HEK293 (cell line): ENCODE measurements at regions not wholly inside any gene's neighbourhood (a gene's known extent, or its start where the extent isn't known, plus 50 kb on each side); places are given as distances from the start of the nearest gene placed in this dataset.

ENCODE experiments used
- CTCF ChIA-PET: fragments of 350-600 bp; formaldehyde crosslinking; extraction: SDS; loops from one replicate; lab custom pipeline; 2021; ENCODE audit warnings: antibody characterized with exemption; lab: Yijun Ruan, JAX
- POLR2A ChIA-PET: fragments of 300-600 bp; formaldehyde crosslinking; extraction: SDS; loops from one replicate; lab custom pipeline; 2020; ENCODE audit warnings: antibody characterized with exemption, inconsistent platforms; lab: Yijun Ruan, JAX
- H3K27ac ChIP-seq: fragments of 200-500 bp; sonication (Bioruptor generic); 2 replicates; pipeline ENCODE4 v1.5.1; 2014; ENCODE audit warnings: low read depth, low read length, control low read depth, inconsistent platforms; ENCODE audit errors: extremely low read depth
- H3K36me3 ChIP-seq, 2 experiments: fragments of 200-500 bp in 1 of 2; sonication (Bioruptor generic) in 1 of 2; 1 replicate in 1 of 2; 2 replicates in 1 of 2; pipeline ENCODE4 v1.5.1; 2014 to 2017; ENCODE audit warnings: inconsistent platforms in 2 of 2, low read length in 2 of 2; ENCODE audit not compliant: control insufficient read depth in 2 of 2, insufficient read depth in 1 of 2
- H3K4me1 ChIP-seq: fragments of 200-500 bp; sonication (Bioruptor generic); 2 replicates; pipeline ENCODE4 v1.5.1; 2014; ENCODE audit warnings: mild to moderate bottlenecking, low read length, inconsistent platforms; ENCODE audit not compliant: control insufficient read depth, insufficient read depth
- H3K4me3 ChIP-seq: 2 replicates; pipeline ENCODE4 v1.5.1; 2011; ENCODE audit warnings: low read depth, mild to moderate bottlenecking, control low read depth, low read length, moderate library complexity
- H3K9me3 ChIP-seq: fragments of 200-500 bp; sonication (Bioruptor generic); 2 replicates; pipeline ENCODE4 v1.5.1; 2014; ENCODE audit warnings: low read depth, low read length, inconsistent platforms; ENCODE audit not compliant: control insufficient read depth, insufficient read depth
- REPIN1 ChIP-seq: fragments of 450-650 bp; formaldehyde crosslinking; IDR thresholded peaks from 2 replicates; pipeline ENCODE4 v1.5.1; 2017; ENCODE audit warnings: missing biosample characterization, missing genetic modification characterization, low read depth
- SP7 ChIP-seq: fragments of 450-650 bp; formaldehyde crosslinking; IDR thresholded peaks from 2 replicates; pipeline ENCODE4 v1.5.1; 2016; ENCODE audit warnings: missing biosample characterization, missing genetic modification characterization
- TRIM28 ChIP-seq: IDR thresholded peaks from 2 replicates; pipeline ENCODE4 v1.6.1; 2011; ENCODE audit warnings: low read length, control low read depth, borderline replicate concordance
- ZNF121 ChIP-seq: fragments of 450-650 bp; formaldehyde crosslinking; IDR thresholded peaks from 2 replicates; pipeline ENCODE4 v1.5.1; 2016; ENCODE audit warnings: missing biosample characterization, missing genetic modification characterization
- ZNF155 ChIP-seq: fragments of 450-650 bp; formaldehyde crosslinking; IDR thresholded peaks from 2 replicates; pipeline ENCODE4 v1.5.1; 2016; ENCODE audit warnings: missing biosample characterization, missing genetic modification characterization
- ZNF221 ChIP-seq: fragments of 450-650 bp; formaldehyde crosslinking; IDR thresholded peaks from 2 replicates; pipeline ENCODE4 v1.5.1; 2017; ENCODE audit warnings: missing biosample characterization, missing genetic modification characterization, borderline replicate concordance
- ZNF248 ChIP-seq: fragments of 450-650 bp; formaldehyde crosslinking; IDR thresholded peaks from 2 replicates; pipeline ENCODE4 v1.5.1; 2017; ENCODE audit warnings: missing biosample characterization, missing genetic modification characterization
- ZNF292 ChIP-seq: fragments of 450-650 bp; formaldehyde crosslinking; IDR thresholded peaks from 2 replicates; pipeline ENCODE4 v1.5.1; 2016; ENCODE audit warnings: low read depth, missing biosample characterization, missing genetic modification characterization, borderline replicate concordance
- ZNF521 ChIP-seq: fragments of 450-650 bp; formaldehyde crosslinking; IDR thresholded peaks from 2 replicates; pipeline ENCODE4 v1.5.1; 2017; ENCODE audit warnings: missing biosample characterization, mild to moderate bottlenecking, missing genetic modification characterization
- ZNF530 ChIP-seq: fragments of 450-650 bp; formaldehyde crosslinking; IDR thresholded peaks from 2 replicates; pipeline ENCODE4 v1.5.1; 2016; ENCODE audit warnings: low read depth, missing biosample characterization, missing genetic modification characterization
- ZNF549 ChIP-seq: fragments of 450-650 bp; IDR thresholded peaks from 2 replicates; pipeline ENCODE4 v1.5.1; 2018; ENCODE audit warnings: missing biosample characterization, missing genetic modification characterization, mild to moderate bottlenecking, inconsistent platforms, moderate library complexity
- ZNF560 ChIP-seq: fragments of 450-650 bp; formaldehyde crosslinking; IDR thresholded peaks from 2 replicates; pipeline ENCODE4 v1.5.1; 2017; ENCODE audit warnings: missing biosample characterization, missing genetic modification characterization, borderline replicate concordance
- ZNF571 ChIP-seq: fragments of 450-650 bp; formaldehyde crosslinking; IDR thresholded peaks from 2 replicates; pipeline ENCODE4 v1.5.0; 2017; ENCODE audit warnings: missing biosample characterization, missing genetic modification characterization
- ZNF585B ChIP-seq: fragments of 450-650 bp; formaldehyde crosslinking; IDR thresholded peaks from 2 replicates; pipeline ENCODE4 v1.5.1; 2016; ENCODE audit warnings: missing biosample characterization, missing genetic modification characterization
- ZNF600 ChIP-seq: fragments of 450-650 bp; formaldehyde crosslinking; IDR thresholded peaks from 2 replicates; pipeline ENCODE4 v1.5.1; 2016; ENCODE audit warnings: missing biosample characterization, missing genetic modification characterization
- ZNF623 ChIP-seq: fragments of 450-650 bp; formaldehyde crosslinking; IDR thresholded peaks from 2 replicates; pipeline ENCODE4 v1.5.1; 2016; ENCODE audit warnings: missing biosample characterization, missing genetic modification characterization
- ZNF629 ChIP-seq: fragments of 450-650 bp; formaldehyde crosslinking; IDR thresholded peaks from 2 replicates; pipeline ENCODE4 v1.5.1; 2017; ENCODE audit warnings: missing biosample characterization, missing genetic modification characterization
- ZNF664 ChIP-seq: fragments of 450-650 bp; formaldehyde crosslinking; IDR thresholded peaks from 2 replicates; pipeline ENCODE4 v1.5.1; 2016; ENCODE audit warnings: missing biosample characterization, missing genetic modification characterization
- ZNF785 ChIP-seq: fragments of 450-650 bp; formaldehyde crosslinking; IDR thresholded peaks from 2 replicates; pipeline ENCODE4 v1.5.1; 2016; ENCODE audit warnings: missing biosample characterization, missing genetic modification characterization
- TF ChIP-seq, protein P1 (sequence below): fragments of 450-650 bp; formaldehyde crosslinking; IDR thresholded peaks from 2 replicates; pipeline ENCODE4 v1.5.1; 2017; ENCODE audit warnings: missing biosample characterization, missing genetic modification characterization
- TF ChIP-seq, protein P2 (sequence below): fragments of 450-650 bp; formaldehyde crosslinking; IDR thresholded peaks from 2 replicates; pipeline ENCODE4 v1.5.1; 2016; ENCODE audit warnings: missing biosample characterization, missing genetic modification characterization
- TF ChIP-seq, protein P3 (sequence below): fragments of 450-650 bp; formaldehyde crosslinking; IDR thresholded peaks from 2 replicates; pipeline ENCODE4 v1.5.1; 2016; ENCODE audit warnings: missing biosample characterization, missing genetic modification characterization, borderline replicate concordance
- TF ChIP-seq, protein P4 (sequence below): fragments of 450-650 bp; formaldehyde crosslinking; IDR thresholded peaks from 2 replicates; pipeline ENCODE4 v1.5.1; 2016; ENCODE audit warnings: missing biosample characterization, missing genetic modification characterization

DNA sequence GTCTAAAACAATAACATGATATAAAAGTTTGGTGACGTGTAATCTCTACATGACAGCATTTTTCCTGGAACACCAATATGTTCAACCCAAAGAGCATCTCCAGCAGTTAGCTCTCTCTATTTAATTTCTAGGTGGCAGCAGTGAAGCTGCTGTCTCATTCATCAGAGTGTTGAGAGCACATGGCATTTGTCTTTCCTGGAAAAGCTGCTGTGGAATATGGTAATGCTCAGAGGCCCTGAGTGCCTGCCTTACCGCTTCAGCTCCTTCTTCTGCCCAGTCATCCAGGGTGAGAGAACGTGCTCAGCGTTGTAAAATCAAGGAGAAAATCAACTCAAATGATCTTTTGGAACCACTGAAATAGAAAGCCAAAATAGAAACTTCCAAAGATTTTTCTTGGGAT lies 640.7 kb downstream of the ADGRL2 start:
- H3K27ac ChIP-seq = no peak overlapping the region
- no peak overlapping the region for H3K4me3 ChIP-seq
- no peaks in the 10 kb centered on the region for H3K4me1 ChIP-seq
- no peaks in the 10 kb centered on the region for H3K36me3 ChIP-seq
- ChIA-PET CTCF (no interaction called here), POLR2A (no interaction called here)
- TF ChIP-seq REPIN1 (tag by site-specific recombination) = no peak
- no peak for TF ChIP-seq ZNF571 (tag by site-specific recombination)
- no peak for TF ChIP-seq SP7 (tag by site-specific recombination)
- TF ChIP-seq ZNF292 (tag by site-specific recombination) = no peak
- no peak for TF ChIP-seq ZNF664 (tag by site-specific recombination)
- no peak for TF ChIP-seq ZNF549 (tag by site-specific recombination)
- no peak for TF ChIP-seq ZNF560
- no peak for TF ChIP-seq TRIM28
- no peak for TF ChIP-seq ZNF530 (tag by site-specific recombination)
- H3K9me3 ChIP-seq = no peaks in the 10 kb centered on the region

DNA sequence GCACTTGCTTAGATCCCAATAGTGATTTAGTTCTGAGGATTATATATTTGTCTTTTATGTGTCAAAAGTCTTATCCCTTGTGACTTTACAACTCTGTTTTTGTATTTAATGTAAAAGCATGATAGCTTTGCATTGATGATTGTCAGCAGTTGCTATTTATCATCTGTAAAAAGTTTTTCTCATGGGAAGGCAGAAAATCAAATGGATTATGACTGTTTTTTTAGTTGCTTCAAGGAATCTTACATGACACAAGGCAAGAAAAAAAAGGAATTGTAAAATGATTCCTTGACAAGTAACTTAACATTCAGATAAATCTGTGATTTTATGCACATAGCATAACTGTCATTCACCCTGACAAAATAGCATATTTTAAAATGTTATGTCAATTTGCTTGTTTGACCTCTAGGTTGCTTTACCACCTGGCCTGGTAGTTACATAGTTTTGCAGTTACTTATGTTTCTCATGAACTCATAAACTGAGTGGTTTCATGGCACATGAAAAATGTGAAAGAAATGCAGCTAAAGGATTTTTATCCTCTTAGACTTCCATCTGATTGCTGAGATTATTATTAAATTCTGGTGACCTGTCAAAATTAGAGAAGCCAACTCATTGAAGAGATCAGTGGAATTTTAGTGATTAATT lies 622.6 kb downstream of the ADGRL2 start:
- CTCF ChIA-PET = no interaction called here
- no peaks in the 10 kb centered on the region for H3K9me3 ChIP-seq
- POLR2A ChIA-PET = no interaction called here
- no peaks in the 10 kb centered on the region for H3K36me3 ChIP-seq
- H3K4me1 ChIP-seq = no peaks in the 10 kb centered on the region
- H3K27ac ChIP-seq = no peak overlapping the region
- no peak for TF ChIP-seq ZNF248 (tag by site-specific recombination)
- TF ChIP-seq TRIM28 = no peak
- no peak for TF ChIP-seq ZNF155 (tag by site-specific recombination)
- TF ChIP-seq, protein P1, sequence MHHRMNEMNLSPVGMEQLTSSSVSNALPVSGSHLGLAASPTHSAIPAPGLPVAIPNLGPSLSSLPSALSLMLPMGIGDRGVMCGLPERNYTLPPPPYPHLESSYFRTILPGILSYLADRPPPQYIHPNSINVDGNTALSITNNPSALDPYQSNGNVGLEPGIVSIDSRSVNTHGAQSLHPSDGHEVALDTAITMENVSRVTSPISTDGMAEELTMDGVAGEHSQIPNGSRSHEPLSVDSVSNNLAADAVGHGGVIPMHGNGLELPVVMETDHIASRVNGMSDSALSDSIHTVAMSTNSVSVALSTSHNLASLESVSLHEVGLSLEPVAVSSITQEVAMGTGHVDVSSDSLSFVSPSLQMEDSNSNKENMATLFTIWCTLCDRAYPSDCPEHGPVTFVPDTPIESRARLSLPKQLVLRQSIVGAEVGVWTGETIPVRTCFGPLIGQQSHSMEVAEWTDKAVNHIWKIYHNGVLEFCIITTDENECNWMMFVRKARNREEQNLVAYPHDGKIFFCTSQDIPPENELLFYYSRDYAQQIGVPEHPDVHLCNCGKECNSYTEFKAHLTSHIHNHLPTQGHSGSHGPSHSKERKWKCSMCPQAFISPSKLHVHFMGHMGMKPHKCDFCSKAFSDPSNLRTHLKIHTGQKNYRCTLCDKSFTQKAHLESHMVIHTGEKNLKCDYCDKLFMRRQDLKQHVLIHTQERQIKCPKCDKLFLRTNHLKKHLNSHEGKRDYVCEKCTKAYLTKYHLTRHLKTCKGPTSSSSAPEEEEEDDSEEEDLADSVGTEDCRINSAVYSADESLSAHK (tag by site-specific recombination) = no peak
- TF ChIP-seq ZNF521 (tag by site-specific recombination) = no peak
- no peak for TF ChIP-seq ZNF121 (tag by site-specific recombination)
- no peak for TF ChIP-seq ZNF629 (tag by site-specific recombination)
- no peak for TF ChIP-seq ZNF221
- TF ChIP-seq ZNF600 (tag by site-specific recombination) = no peak
- TF ChIP-seq, protein P2, sequence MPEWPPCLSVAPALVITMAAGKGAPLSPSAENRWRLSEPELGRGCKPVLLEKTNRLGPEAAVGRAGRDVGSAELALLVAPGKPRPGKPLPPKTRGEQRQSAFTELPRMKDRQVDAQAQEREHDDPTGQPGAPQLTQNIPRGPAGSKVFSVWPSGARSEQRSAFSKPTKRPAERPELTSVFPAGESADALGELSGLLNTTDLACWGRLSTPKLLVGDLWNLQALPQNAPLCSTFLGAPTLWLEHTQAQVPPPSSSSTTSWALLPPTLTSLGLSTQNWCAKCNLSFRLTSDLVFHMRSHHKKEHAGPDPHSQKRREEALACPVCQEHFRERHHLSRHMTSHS (tag by site-specific recombination) = no peak
- TF ChIP-seq, protein P3, sequence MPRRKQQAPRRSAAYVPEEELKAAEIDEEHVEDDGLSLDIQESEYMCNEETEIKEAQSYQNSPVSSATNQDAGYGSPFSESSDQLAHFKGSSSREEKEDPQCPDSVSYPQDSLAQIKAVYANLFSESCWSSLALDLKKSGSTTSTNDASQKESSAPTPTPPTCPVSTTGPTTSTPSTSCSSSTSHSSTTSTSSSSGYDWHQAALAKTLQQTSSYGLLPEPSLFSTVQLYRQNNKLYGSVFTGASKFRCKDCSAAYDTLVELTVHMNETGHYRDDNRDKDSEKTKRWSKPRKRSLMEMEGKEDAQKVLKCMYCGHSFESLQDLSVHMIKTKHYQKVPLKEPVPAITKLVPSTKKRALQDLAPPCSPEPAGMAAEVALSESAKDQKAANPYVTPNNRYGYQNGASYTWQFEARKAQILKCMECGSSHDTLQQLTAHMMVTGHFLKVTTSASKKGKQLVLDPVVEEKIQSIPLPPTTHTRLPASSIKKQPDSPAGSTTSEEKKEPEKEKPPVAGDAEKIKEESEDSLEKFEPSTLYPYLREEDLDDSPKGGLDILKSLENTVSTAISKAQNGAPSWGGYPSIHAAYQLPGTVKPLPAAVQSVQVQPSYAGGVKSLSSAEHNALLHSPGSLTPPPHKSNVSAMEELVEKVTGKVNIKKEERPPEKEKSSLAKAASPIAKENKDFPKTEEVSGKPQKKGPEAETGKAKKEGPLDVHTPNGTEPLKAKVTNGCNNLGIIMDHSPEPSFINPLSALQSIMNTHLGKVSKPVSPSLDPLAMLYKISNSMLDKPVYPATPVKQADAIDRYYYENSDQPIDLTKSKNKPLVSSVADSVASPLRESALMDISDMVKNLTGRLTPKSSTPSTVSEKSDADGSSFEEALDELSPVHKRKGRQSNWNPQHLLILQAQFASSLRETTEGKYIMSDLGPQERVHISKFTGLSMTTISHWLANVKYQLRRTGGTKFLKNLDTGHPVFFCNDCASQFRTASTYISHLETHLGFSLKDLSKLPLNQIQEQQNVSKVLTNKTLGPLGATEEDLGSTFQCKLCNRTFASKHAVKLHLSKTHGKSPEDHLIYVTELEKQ (tag by site-specific recombination) = no peak
- TF ChIP-seq ZNF585B (tag by site-specific recombination) = no peak
- no peak for TF ChIP-seq ZNF623 (tag by site-specific recombination)
- TF ChIP-seq, protein P4, sequence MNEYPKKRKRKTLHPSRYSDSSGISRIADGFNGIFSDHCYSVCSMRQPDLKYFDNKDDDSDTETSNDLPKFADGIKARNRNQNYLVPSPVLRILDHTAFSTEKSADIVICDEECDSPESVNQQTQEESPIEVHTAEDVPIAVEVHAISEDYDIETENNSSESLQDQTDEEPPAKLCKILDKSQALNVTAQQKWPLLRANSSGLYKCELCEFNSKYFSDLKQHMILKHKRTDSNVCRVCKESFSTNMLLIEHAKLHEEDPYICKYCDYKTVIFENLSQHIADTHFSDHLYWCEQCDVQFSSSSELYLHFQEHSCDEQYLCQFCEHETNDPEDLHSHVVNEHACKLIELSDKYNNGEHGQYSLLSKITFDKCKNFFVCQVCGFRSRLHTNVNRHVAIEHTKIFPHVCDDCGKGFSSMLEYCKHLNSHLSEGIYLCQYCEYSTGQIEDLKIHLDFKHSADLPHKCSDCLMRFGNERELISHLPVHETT (tag by site-specific recombination) = no peak
- no peak for TF ChIP-seq ZNF785 (tag by site-specific recombination)
- H3K4me3 ChIP-seq = no peak overlapping the region
